ENCODE measurements at regions not wholly inside any gene's neighbourhood (a gene's known extent, or its start where the extent isn't known, plus 50 kb on each side); places are given as distances from the start of the nearest gene placed in this dataset.

DNA sequence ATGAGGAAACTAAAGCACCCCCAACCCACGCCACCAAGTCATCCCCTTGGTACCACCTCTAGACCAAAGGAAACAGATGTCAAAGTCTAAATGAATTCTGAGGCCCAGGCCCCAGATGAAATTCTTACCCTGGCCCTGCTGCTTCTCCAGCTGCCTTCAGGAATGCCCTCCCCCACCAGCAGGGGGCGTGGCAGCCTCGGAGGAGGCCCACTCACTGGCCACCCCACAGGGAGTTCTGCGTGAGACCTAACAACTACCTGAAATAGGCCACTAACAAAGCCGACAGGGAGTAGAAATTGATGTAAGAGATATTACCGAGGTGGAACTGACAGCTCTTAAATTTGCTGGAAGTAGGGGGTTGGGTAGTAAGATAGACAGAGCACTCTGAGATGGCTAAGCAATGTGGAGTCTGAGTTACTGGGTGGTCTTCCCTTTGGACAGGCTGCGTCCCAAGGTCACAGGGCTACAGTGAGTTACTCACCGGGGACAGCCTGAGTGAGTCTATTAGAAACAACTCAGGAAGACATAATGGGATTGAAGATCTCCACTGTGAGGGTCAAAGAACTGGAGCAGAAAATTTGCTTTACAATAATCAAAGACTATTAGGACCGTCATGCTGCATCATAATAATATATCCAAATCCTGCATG is 240.7 kb downstream of the SHOX2 start:
- no peak overlapping the region for H3K4me3 ChIP-seq (ENCODE audit: low read length)
- H3K79me2 ChIP-seq (ENCODE audit: control insufficient read depth, low read length) = no peaks in the 10 kb centered on the region
- H3K9me2 ChIP-seq (replicated peaks; ENCODE audit: control insufficient read depth, low read length) = no peaks in the 10 kb centered on the region
- H3K9me3 ChIP-seq (ENCODE audit: control insufficient read depth, insufficient read depth, low read length) = no peaks in the 10 kb centered on the region
- H3K36me3 ChIP-seq (ENCODE audit: control insufficient read depth, low read length) = no peaks in the 10 kb centered on the region
- no peak overlapping the region for H3K4me2 ChIP-seq (ENCODE audit: low read length)
- H3K4me1 ChIP-seq (ENCODE audit: control insufficient read depth, low read length) = no peaks in the 10 kb centered on the region
- no peaks in the 10 kb centered on the region for H3K27me3 ChIP-seq (ENCODE audit: control insufficient read depth, low read length)
- H3F3A ChIP-seq (ENCODE audit: control insufficient read depth, insufficient read depth) = no peaks in the 10 kb centered on the region
- no peak for TF ChIP-seq EZH2phosphoT487 (IDR thresholded peaks at IDR 0.05; ENCODE audit: borderline replicate concordance, low read length)
- TF ChIP-seq, protein P1, sequence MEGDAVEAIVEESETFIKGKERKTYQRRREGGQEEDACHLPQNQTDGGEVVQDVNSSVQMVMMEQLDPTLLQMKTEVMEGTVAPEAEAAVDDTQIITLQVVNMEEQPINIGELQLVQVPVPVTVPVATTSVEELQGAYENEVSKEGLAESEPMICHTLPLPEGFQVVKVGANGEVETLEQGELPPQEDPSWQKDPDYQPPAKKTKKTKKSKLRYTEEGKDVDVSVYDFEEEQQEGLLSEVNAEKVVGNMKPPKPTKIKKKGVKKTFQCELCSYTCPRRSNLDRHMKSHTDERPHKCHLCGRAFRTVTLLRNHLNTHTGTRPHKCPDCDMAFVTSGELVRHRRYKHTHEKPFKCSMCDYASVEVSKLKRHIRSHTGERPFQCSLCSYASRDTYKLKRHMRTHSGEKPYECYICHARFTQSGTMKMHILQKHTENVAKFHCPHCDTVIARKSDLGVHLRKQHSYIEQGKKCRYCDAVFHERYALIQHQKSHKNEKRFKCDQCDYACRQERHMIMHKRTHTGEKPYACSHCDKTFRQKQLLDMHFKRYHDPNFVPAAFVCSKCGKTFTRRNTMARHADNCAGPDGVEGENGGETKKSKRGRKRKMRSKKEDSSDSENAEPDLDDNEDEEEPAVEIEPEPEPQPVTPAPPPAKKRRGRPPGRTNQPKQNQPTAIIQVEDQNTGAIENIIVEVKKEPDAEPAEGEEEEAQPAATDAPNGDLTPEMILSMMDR (IDR thresholded peaks at IDR 0.05; ENCODE audit: low read depth, low read length, poor library complexity, severe bottlenecking) = peak; percentile 94
- no peak overlapping the region for H3K27ac ChIP-seq (ENCODE audit: low read depth, low read length)
- H4K20me1 ChIP-seq (ENCODE audit: control insufficient read depth, insufficient read depth, low read depth, low read length) = no peaks in the 10 kb centered on the region

DNA sequence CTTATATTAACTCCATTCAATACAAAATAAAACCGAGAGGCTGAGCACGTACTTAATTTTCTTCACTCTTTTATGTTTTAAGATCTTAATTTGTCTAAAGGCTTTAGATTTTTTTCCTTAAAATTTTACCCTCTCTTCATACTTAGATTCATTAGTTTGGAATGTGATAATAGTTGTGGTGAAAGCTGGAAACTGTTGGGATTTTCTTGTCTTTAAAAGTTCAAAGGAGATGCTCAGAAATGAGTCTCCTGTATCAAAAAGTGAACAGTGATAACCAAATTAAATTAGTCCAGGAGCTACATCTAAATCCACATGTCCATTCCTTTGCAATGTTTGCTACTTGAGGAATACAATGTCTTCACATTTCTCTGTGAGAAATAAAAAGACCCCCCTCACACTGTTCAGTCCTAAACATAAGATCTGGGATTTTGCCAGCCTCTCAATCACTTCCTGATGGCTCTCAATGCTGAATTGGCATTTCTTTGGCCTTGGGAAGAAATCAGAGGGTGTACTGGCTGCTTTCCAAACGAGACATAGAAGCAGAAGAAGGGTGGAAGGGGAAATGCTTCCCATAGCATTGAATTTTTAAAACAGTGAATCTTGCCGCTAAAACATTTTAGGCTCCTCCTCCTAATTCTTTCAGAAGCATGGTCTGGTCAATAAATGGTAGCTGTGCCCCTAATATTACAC is 245.0 kb downstream of the SHOX2 start:
- H3K4me2 ChIP-seq (ENCODE audit: low read length) = no peak overlapping the region
- H4K20me1 ChIP-seq (ENCODE audit: control insufficient read depth, insufficient read depth, low read depth, low read length) = no peaks in the 10 kb centered on the region
- no peaks in the 10 kb centered on the region for H3K9me2 ChIP-seq (replicated peaks; ENCODE audit: control insufficient read depth, low read length)

DNA sequence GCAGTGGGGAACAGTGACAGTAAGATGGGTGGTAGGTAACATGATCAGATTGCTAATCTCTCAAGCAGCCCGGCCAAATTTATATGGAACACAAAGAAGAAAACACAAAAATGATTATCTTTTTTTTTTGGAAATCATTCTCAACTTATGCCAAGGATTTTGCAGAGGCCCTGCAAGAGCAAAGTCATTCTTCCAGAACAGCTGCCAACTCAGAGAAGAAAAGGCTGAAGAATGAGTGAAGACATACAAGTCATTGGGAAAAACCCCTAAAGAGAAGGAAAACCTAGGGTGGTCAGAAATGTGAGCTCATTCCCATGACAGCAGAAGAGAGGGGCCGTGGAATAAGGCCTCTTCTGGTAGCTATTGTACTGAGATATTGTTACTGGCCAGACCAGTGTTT is 246.7 kb downstream of the SHOX2 start:
- H3K4me2 ChIP-seq (ENCODE audit: low read length) = no peak overlapping the region
- H3K4me1 ChIP-seq (ENCODE audit: control insufficient read depth, low read length) = no peaks in the 10 kb centered on the region
- H3K9me2 ChIP-seq (replicated peaks; ENCODE audit: control insufficient read depth, low read length) = no peaks in the 10 kb centered on the region
- H3K9me3 ChIP-seq (ENCODE audit: control insufficient read depth, insufficient read depth, low read length) = no peaks in the 10 kb centered on the region
- H3K27me3 ChIP-seq (ENCODE audit: control insufficient read depth, low read length) = no peaks in the 10 kb centered on the region
- H4K20me1 ChIP-seq (ENCODE audit: control insufficient read depth, insufficient read depth, low read depth, low read length) = no peaks in the 10 kb centered on the region
- no peak overlapping the region for H3K27ac ChIP-seq (ENCODE audit: low read depth, low read length)
- H3K36me3 ChIP-seq (ENCODE audit: control insufficient read depth, low read length) = no peaks in the 10 kb centered on the region
- no peak overlapping the region for H3K4me3 ChIP-seq (ENCODE audit: low read length)
- H3F3A ChIP-seq (ENCODE audit: control insufficient read depth, insufficient read depth) = no peaks in the 10 kb centered on the region
- no peaks in the 10 kb centered on the region for H3K79me2 ChIP-seq (ENCODE audit: control insufficient read depth, low read length)
- no peak for TF ChIP-seq EZH2phosphoT487 (IDR thresholded peaks at IDR 0.05; ENCODE audit: borderline replicate concordance, low read length)
- TF ChIP-seq, protein P1 (IDR thresholded peaks at IDR 0.05; ENCODE audit: low read depth, low read length, poor library complexity, severe bottlenecking) = no peak

More for the DNA sequence above, 245.0 kb downstream of the SHOX2 start:
- no peaks in the 10 kb centered on the region for H3F3A ChIP-seq (ENCODE audit: control insufficient read depth, insufficient read depth)
- H3K36me3 ChIP-seq (ENCODE audit: control insufficient read depth, low read length) = no peaks in the 10 kb centered on the region
- no peak for TF ChIP-seq EZH2phosphoT487 (IDR thresholded peaks at IDR 0.05; ENCODE audit: borderline replicate concordance, low read length)
- TF ChIP-seq, protein P1 (IDR thresholded peaks at IDR 0.05; ENCODE audit: low read depth, low read length, poor library complexity, severe bottlenecking) = no peak
- no peak overlapping the region for H3K27ac ChIP-seq (ENCODE audit: low read depth, low read length)
- H3K9me3 ChIP-seq (ENCODE audit: control insufficient read depth, insufficient read depth, low read length) = no peaks in the 10 kb centered on the region
- no peaks in the 10 kb centered on the region for H3K4me1 ChIP-seq (ENCODE audit: control insufficient read depth, low read length)
- H3K4me3 ChIP-seq (ENCODE audit: low read length) = no peak overlapping the region
- H3K27me3 ChIP-seq (ENCODE audit: control insufficient read depth, low read length) = no peaks in the 10 kb centered on the region
- no peaks in the 10 kb centered on the region for H3K79me2 ChIP-seq (ENCODE audit: control insufficient read depth, low read length)
